Activated naive CD4-positive, alpha-beta T cell treated with Interleukin-2 at 50 U/mL for 16 hours (primary cell): ENCODE measurements at regions not wholly inside any gene's neighbourhood (a gene's known extent, or its start where the extent isn't known, plus 50 kb on each side); places are given as distances from the start of the nearest gene placed in this dataset.

Source experiments
- DNase-seq: peaks from one replicate; pipeline ENCODE4 v3.0.0-alpha.2; 2020

GRCh38 chr1:5564578-5565257 lies 427.5 kb downstream of the NPHP4 start:
- DNase-seq, result no peak

GRCh38 chr1:5563861-5564577 lies 428.2 kb downstream of the NPHP4 start:
- DNase-seq, result no peak

GRCh38 chr1:5562769-5563168 lies 429.5 kb downstream of the NPHP4 start:
- no peak for DNase-seq

GRCh38 chr1:5562331-5562730 lies 429.9 kb downstream of the NPHP4 start:
- no peak for DNase-seq

GRCh38 chr1:5559078-5559477 lies 433.1 kb downstream of the NPHP4 start:
- DNase-seq, result no peak

- DNase-seq, result no peak
Measured at GRCh38 chr1:5555853-5556252, 436.4 kb downstream of the NPHP4 start.

- DNase-seq, result no peak
Measured at GRCh38 chr1:5554784-5555183, 437.4 kb downstream of the NPHP4 start.

- no peak for DNase-seq
Measured at GRCh38 chr1:5554111-5554510, 438.1 kb downstream of the NPHP4 start.

GRCh38 chr1:5552787-5553484 lies 439.3 kb downstream of the NPHP4 start:
- DNase-seq, result no peak

GRCh38 chr1:5551274-5551975 lies 440.8 kb downstream of the NPHP4 start:
- no peak for DNase-seq

- no peak for DNase-seq
Measured at GRCh38 chr1:5548266-5548665, 444.0 kb downstream of the NPHP4 start.

- DNase-seq, result no peak
Measured at GRCh38 chr1:5543235-5543634, 449.0 kb downstream of the NPHP4 start.

- DNase-seq, result no peak
Measured at GRCh38 chr1:5532811-5533210, 459.4 kb downstream of the NPHP4 start.

GRCh38 chr1:5526822-5527551 lies 465.2 kb downstream of the NPHP4 start:
- DNase-seq, result no peak

- no peak for DNase-seq
Measured at GRCh38 chr1:5526385-5526750, 465.9 kb downstream of the NPHP4 start.

GRCh38 chr1:5525597-5526384 lies 466.4 kb downstream of the NPHP4 start:
- no peak for DNase-seq

GRCh38 chr1:5522531-5523145 lies 469.6 kb downstream of the NPHP4 start:
- no peak for DNase-seq

GRCh38 chr1:5519366-5520135 lies 472.7 kb downstream of the NPHP4 start:
- DNase-seq, result no peak

- no peak for DNase-seq
Measured at GRCh38 chr1:5516756-5517155, 475.5 kb downstream of the NPHP4 start.

GRCh38 chr1:5515501-5515900 lies 476.7 kb downstream of the NPHP4 start:
- DNase-seq, result no peak
